DOHH2 (cell line): ENCODE measurements at regions not wholly inside any gene's neighbourhood (a gene's known extent, or its start where the extent isn't known, plus 50 kb on each side); places are given as distances from the start of the nearest gene placed in this dataset.

ENCODE experiments used
- H3F3A ChIP-seq: fragments of 200-600 bp; sonication (generic), shearing (Covaris generic); 2 replicates; pipeline ENCODE4 v1.6.0; 2016; ENCODE audit warnings: antibody characterized with exemption, mild to moderate bottlenecking; ENCODE audit not compliant: control insufficient read depth, insufficient read depth
- H3K27ac ChIP-seq: fragments of 200-600 bp; sonication (generic); 2 replicates; pipeline ENCODE4 v1.5.1; 2014; ENCODE audit warnings: low read depth, mild to moderate bottlenecking, low read length, moderate library complexity
- H3K27me3 ChIP-seq: fragments of 200-600 bp; sonication (generic); 2 replicates; pipeline ENCODE4 v1.6.1; 2014; ENCODE audit warnings: mild to moderate bottlenecking, low read length, mixed read lengths; ENCODE audit not compliant: control insufficient read depth
- H3K36me3 ChIP-seq: fragments of 200-600 bp; sonication (generic); 2 replicates; pipeline ENCODE4 v1.6.1; 2014; ENCODE audit warnings: mild to moderate bottlenecking, low read length, moderate library complexity, mixed read lengths; ENCODE audit not compliant: control insufficient read depth
- H3K4me1 ChIP-seq: fragments of 200-600 bp; sonication (generic); 2 replicates; pipeline ENCODE4 v1.6.1; 2014; ENCODE audit warnings: mild to moderate bottlenecking, low read length, mixed read lengths; ENCODE audit not compliant: control insufficient read depth
- H3K4me2 ChIP-seq: fragments of 200-600 bp; sonication (generic); 2 replicates; pipeline ENCODE4 v1.6.0; 2014; ENCODE audit warnings: mild to moderate bottlenecking, low read length, moderate library complexity
- H3K4me3 ChIP-seq: fragments of 200-600 bp; sonication (generic); 2 replicates; pipeline ENCODE4 v1.5.1; 2014; ENCODE audit warnings: mild to moderate bottlenecking, low read length, mixed read lengths
- H3K79me2 ChIP-seq: fragments of 200-600 bp; sonication (generic); 2 replicates; pipeline ENCODE4 v1.6.1; 2014; ENCODE audit warnings: mild to moderate bottlenecking, low read length, mixed read lengths; ENCODE audit not compliant: control insufficient read depth
- H3K9me2 ChIP-seq: fragments of 200-600 bp; sonication (generic); replicated peaks from 2 replicates; pipeline ENCODE4 v1.6.1; 2014; ENCODE audit warnings: mild to moderate bottlenecking, low read length, mixed read lengths; ENCODE audit not compliant: control insufficient read depth
- H3K9me3 ChIP-seq: fragments of 200-600 bp; sonication (generic); 2 replicates; pipeline ENCODE4 v1.6.1; 2014; ENCODE audit warnings: antibody characterized with exemption, low read length, mixed read lengths; ENCODE audit not compliant: control insufficient read depth, insufficient read depth
- H4K20me1 ChIP-seq: fragments of 200-600 bp; sonication (generic); 2 replicates; pipeline ENCODE4 v1.6.0; 2014; ENCODE audit warnings: low read depth, mild to moderate bottlenecking, antibody characterized with exemption, low read length, moderate library complexity; ENCODE audit not compliant: control insufficient read depth, insufficient read depth
- CTCF ChIP-seq: fragments of 200-600 bp; sonication (generic); IDR thresholded peaks from one replicate; pipeline ENCODE4 v1.5.1; 2014; ENCODE audit warnings: antibody characterized with exemption, mild to moderate bottlenecking, low read depth, low read length; ENCODE audit not compliant: poor library complexity, severe bottlenecking
- EZH2phosphoT487 ChIP-seq: fragments of 200-600 bp; sonication (generic); IDR thresholded peaks from 2 replicates; pipeline ENCODE4 v1.6.1; 2017; ENCODE audit warnings: borderline replicate concordance, mild to moderate bottlenecking, antibody characterized with exemption, low read length, moderate library complexity, mixed read lengths

GRCh38 chr2:224181534-224182155 lies 142.6 kb upstream of the SERPINE2 start:
- Histone ChIP-seq H3K4me2 (no peak overlapping the region), H3K4me1 (no peaks in the 10 kb centered on the region), H3K9me3 (no peaks in the 10 kb centered on the region), H3F3A (no peaks in the 10 kb centered on the region), H3K36me3 (no peaks in the 10 kb centered on the region), H4K20me1 (no peaks in the 10 kb centered on the region), H3K4me3 (no peak overlapping the region), H3K27ac (no peak overlapping the region), H3K79me2 (no peaks in the 10 kb centered on the region), H3K9me2 (no peaks in the 10 kb centered on the region), H3K27me3 (no peaks in the 10 kb centered on the region)
- TF ChIP-seq CTCF, result no peak
- TF ChIP-seq EZH2phosphoT487, result no peak

GRCh38 chr2:224180810-224181209 lies 141.7 kb upstream of the SERPINE2 start:
- Histone ChIP-seq H3K4me3 (no peak overlapping the region), H3K4me1 (no peaks in the 10 kb centered on the region), H3K27ac (no peak overlapping the region), H3K4me2 (no peak overlapping the region), H3K9me2 (no peaks in the 10 kb centered on the region), H3K9me3 (no peaks in the 10 kb centered on the region), H3K79me2 (no peaks in the 10 kb centered on the region), H3K36me3 (no peaks in the 10 kb centered on the region), H3K27me3 (no peaks in the 10 kb centered on the region), H3F3A (no peaks in the 10 kb centered on the region), H4K20me1 (no peaks in the 10 kb centered on the region)
- no peak for TF ChIP-seq CTCF

GRCh38 chr2:224178056-224178455 lies 139.0 kb upstream of the SERPINE2 start:
- TF ChIP-seq EZH2phosphoT487 (no peak), CTCF (no peak)
- Histone ChIP-seq H3K27ac (no peak overlapping the region), H3K9me3 (no peaks in the 10 kb centered on the region), H3K9me2 (no peaks in the 10 kb centered on the region), H3K4me3 (no peak overlapping the region), H3K27me3 (no peaks in the 10 kb centered on the region), H3K4me2 (no peak overlapping the region), H3F3A (no peaks in the 10 kb centered on the region), H4K20me1 (no peaks in the 10 kb centered on the region), H3K79me2 (no peaks in the 10 kb centered on the region), H3K36me3 (no peaks in the 10 kb centered on the region), H3K4me1 (no peaks in the 10 kb centered on the region)

DNA sequence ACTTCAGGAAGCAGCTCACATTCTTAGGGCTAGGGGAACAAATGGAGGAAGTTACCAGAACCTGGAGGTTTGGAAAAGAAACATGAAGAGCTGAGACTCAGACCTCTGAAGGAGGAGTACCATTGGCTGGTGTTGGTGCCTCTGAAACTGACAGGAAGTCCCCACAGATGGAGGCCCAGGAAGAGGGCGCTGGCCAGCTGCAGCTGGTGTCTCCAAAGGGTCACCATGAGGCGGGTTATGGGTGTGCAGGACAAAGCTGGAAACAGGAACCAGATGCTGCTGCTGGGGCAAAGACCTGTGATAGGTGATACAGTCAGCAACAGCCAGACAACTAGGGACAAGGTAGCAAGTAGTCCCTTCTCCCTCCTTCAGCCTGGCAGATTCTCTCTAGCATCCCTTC lies 136.5 kb upstream of the SERPINE2 start:
- H3K27me3 ChIP-seq, result no peaks in the 10 kb centered on the region
- TF ChIP-seq EZH2phosphoT487 (no peak), CTCF (no peak)
- no peaks in the 10 kb centered on the region for H3K4me1 ChIP-seq
- H3F3A ChIP-seq, result no peaks in the 10 kb centered on the region
- no peak overlapping the region for H3K4me2 ChIP-seq
- no peak overlapping the region for H3K27ac ChIP-seq
- H3K79me2 ChIP-seq, result no peaks in the 10 kb centered on the region
- no peaks in the 10 kb centered on the region for H3K9me2 ChIP-seq
- no peaks in the 10 kb centered on the region for H3K9me3 ChIP-seq
- H3K4me3 ChIP-seq, result no peak overlapping the region
- H4K20me1 ChIP-seq, result no peaks in the 10 kb centered on the region
- H3K36me3 ChIP-seq, result no peaks in the 10 kb centered on the region
